NCI-H748 (cell line): ENCODE measurements at regions not wholly inside any gene's neighbourhood (a gene's known extent, or its start where the extent isn't known, plus 50 kb on each side); places are given as distances from the start of the nearest gene placed in this dataset.

Source experiments
- DNase-seq: peaks from one replicate; lab custom pipeline; 2025; ENCODE audit not compliant: unreplicated experiment; lab: John Stamatoyannopoulos, UW

DNA sequence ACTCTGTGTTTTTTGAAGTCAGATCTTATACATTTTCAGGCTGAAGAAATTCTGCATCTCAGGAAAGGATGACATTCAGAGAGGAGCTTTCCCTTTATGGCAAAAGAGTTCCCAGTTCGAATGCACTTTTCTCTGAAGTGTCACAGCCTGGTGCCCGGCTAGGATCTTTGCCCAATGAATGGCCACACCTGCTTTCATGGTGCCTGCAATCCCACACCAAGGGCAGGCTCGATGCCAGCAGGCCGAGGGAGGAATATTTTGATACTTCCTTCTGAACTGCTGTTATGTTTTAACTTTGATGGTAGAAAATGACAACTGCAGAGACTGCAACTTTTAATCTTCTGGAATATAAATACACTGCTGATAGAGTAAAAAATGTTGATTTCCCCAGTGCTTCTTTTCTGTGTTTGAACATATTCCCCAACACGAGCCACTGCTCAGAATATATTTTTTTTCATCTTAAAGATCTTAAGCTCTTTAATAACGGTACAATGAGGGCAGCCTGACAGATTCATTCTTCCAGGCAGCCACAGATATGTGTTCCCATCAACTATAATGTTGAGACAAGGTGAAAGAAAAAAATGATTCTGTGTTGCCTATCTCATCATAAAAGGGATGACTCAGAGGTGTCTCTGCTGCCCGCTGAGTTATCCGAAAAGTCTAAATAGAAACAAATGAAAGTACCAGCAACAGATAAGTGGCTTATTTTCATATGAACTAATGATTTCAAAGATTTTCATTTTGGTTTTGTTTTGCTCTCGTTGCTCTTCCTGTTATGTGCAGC, 848.5 kb downstream of the DCDC2C start:
- no peak for DNase-seq

DNA sequence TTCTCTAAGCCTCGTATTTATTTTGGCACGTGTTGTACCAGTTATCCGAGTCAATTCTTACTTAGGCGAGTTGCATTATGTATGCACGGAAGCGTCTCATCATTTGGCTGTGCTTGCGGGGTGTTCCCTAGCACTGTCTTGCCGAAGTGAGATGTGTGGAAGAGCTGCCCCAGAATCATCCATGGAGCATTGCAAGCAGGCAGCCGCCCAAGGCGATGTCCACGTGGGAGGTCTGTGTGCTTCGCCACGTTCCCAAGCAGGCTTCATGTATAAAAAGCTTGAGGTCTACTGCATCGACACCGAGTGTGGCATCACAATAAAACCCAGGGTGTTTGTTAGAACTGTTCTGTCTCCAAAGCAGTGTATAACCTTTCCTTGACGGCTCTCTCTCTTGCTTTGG, 849.9 kb downstream of the DCDC2C start:
- DNase-seq, result no peak

DNA sequence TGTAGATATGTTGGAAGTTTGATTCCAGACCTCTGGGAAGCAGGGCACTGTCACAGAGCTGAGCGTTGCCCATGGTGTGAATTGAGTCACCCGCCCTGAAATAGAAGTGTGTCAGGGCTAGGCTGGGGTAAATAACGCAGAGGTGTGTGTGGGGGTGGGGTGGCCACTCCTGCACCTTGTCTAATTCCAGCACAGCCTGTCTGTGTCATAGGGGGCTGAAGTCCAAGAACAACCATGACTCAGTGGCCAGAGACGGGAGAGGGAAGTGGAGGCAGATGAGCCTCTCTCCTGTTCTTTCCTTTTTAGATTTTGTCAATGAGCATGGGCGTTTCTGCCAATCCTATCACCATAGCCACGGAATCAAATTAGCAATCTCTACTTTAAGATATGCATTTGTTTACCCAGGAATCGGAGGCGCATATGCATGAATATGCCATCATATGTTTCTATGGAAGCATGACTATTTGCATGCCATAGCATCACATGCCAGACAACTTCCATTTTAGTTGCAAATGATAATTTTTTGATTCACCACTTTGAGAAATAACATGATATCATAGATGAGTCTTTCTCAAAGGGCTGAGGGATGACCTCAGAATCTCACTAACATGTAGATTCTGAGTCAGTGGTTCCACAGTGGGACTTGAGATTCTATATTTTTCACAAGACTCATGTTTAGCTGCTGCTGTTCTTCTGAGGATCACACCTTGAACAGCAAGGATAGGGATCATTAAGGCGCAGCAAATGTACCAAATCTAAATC, 852.9 kb downstream of the DCDC2C start:
- no peak for DNase-seq

DNA sequence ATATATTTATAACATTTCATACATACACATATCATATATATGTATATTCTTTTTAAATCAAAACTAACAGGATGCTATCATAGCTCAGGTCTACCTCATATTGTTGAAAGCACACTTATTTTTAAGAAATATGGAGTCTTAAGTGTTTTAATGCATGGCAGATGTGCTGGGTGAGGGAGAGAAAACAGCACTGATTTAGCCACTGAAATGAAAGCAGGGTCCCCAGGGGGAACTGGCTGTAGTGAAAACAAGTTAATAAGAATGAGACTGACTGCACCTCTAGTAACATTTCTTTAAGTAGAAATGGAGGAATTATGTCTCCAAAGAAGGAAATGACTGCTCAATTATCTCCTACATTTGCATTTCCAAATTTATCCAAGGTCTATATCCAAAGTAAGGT, 857.8 kb downstream of the DCDC2C start:
- no peak for DNase-seq

DNA sequence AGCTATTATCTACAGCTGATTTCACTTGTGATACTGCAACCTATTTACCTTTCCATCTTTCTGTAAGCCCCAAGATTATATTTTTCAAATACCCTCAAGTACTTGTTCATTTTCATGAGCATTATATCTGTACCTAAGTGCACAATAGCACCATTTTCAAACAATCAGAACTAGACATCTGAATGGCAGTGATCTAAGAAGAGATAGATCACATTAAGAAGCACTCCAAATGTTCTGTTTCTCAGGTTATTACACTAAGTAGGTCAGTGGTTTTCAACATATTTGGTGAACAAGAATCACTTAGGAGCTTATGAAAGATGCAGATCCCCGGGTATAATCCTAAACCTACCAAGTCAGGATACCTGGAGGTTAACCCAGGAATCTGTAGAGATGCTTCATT, 872.7 kb downstream of the DCDC2C start:
- no peak for DNase-seq

DNA sequence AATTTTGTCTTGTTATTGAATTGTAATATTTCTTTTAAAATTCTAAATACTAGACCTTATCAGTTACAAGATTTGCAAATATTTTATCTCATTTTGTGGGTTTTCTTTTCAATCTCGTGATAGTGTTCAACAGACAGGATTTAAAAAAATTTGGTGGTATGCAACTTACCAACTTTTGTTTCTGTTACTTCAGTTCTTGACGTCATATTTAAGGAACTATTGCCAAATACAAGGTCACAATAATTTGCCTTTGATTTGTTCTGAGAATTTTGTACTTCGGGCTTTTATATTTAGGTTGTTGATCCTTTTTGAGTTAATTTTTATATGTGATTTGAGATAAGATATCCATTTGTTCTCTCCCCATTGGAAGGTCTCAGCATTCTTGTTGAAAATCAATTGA, 876.6 kb downstream of the DCDC2C start:
- no peak for DNase-seq

DNA sequence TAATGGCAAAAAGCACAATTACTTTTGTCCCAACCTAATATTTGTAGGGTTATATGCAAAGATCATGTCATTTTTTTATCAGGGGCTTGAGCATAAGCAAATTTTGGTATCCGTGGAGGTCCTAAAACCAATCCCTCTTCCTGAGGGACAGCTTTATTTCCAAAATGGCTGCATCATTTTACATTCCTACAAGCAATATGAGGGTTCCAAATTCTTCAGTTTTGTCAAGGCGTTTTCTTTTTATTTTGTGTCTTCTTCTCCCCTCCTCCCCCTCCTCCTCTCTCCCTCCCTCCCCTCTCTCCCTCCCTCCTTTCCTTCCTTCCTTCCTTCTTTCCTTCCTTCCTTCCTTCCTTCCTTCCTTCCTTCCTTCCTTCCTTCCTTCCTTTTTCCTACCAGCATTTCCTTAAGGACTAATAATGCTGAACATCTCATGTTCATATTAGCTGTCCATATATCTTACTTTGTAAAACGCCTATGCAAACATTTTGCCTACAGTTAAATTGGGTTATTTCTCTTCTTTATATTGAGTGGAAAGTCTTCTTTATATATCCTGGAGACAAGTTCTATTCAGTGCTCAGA, 881.8 kb downstream of the DCDC2C start:
- no peak for DNase-seq

DNA sequence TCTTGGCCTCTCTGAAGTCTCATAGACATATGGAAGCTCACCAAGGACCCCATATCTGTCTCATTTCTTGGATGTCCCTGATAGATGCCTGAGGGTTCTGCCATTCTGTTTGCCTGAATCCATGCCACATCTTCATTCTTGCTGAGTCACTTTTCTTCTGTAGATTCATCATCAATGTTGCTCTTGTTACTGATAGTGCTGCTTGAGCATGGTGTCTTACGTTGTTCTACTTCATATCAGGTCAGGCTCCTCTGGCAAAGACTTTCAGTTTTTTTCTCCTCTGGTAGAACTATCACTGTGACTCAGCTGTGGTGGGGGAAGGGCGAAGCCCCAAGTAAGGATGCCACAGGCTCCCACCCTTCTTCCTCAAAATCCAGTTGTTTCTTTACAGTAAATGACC, 885.2 kb downstream of the DCDC2C start:
- no peak for DNase-seq

DNA sequence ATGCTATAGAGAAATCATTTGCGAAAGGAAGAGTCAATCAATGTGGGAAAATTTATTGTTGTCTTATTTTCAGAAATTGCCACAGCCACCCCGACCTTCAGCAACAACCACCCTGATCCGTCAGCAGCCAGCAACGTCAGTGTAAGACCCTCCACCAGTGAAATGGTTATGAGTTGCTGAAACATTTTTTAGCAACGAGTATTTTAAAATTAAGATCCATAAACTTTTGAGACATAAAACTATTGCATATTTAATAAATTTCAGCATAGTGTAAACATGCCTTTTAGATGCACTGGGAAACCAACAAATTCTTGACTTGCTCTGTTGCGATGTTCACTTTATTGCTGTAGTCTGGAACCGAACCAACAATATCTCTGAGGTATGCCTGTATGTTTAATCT, 887.9 kb downstream of the DCDC2C start:
- DNase-seq, result no peak

DNA sequence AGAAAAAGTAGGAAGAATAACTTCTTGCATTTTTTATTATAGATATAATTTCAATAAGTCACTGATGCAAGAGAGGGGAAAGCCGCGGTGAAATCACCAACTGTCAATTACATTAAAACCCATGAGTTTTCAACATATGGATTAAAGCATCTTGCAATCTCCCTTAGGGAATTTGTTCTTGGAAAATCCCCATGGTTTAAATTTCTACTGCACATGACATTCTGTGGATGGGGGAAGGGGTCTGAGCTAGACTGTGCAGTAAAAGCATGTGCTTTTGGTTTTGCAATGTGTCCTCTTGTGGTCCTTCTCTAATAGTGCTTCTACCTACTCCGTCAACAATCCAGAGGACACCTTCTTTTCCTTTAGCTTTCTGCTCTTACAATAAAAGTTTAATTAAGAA, 894.0 kb downstream of the DCDC2C start:
- no peak for DNase-seq

DNA sequence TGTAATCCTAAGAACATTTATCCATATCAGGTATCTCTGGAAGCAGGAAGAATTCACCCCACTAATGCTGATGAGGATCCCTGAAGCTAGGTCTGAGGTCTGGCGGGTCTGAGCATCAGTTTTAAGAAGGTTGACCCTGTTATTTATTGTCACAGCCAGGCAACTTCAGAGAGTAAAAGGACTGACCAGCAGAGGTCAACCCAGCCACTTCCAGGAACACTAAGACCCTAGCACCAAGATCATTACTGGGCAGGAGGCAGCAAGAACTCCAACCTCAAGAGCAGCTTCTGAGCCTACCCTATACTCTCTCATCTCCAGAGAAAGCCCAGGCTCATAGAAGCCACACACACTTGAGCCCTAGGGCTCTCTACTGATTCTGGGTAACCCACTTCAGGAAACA, 901.4 kb downstream of the DCDC2C start:
- DNase-seq, result no peak

DNA sequence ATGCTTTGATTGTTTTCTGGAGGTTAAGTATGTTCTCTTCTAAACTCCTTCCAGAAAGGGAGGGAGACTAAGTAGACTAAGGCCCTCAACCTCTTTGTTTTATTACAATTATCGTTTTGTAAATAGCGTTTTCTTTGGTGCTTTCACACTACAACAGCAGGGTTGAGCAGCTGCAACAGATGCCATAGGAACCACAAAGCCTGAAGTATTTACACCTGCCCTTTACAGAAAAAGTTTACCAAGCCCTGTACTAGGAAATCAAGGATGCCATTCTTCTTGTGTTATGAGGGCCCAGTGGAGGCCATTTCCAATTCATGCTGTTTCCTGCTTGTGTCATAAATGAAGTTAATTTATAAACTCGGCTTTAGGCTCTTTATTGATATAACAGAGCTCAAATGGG, 914.8 kb downstream of the DCDC2C start:
- peak; percentile 41 for DNase-seq

DNA sequence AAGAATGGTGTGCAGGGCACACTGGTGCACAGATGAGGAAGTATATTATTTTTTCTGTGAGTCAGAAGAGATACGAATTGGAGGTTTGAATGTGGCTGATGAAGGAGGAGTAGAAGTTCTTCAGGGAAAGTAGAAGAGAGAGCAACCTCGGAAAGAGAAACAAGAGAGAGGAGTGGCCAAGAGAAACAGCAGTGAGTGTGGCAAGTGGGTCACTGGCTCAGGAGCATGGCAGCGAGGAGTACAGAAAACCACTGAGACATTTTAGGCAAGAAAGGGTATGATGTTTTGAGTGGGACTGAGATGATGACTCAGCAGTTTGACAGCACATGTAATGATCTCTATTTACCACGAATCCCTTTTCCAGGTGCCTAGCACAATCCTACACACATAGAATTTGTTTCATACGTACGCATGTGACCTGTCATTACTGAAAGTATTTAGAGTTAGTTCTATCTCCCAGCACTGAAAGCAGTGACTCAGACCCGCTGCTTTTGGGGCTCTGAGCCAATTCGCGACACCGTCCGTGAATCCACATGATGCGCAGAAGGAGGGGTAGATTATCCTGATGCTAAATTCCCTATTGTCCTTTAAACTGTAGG, 915.4 kb downstream of the DCDC2C start:
- DNase-seq, result no peak

DNA sequence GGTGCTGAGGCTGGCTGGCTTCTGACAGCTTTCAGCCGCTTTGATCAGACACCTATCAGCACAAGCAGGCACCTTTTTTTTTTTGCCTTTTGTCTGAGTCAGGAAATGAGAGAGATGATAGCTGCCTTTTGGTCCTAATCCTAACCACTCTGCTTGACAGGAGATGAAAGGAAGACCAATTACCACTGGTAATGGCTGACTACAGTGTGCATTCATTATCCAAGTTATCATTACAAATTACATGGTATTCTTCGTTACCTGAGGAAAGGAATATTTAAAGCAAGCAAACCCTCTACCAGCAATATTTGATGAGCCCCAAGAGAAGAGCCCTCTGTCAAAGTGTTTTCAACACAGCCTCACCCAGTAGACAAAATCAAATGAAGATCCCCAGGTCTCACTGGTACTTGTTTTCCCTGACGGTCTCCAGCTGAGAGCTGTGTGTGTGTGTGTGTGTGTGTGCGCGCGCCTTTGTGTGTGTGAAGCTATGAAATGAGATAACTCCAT, 925.7 kb downstream of the DCDC2C start:
- DNase-seq, result peak; percentile 93

DNA sequence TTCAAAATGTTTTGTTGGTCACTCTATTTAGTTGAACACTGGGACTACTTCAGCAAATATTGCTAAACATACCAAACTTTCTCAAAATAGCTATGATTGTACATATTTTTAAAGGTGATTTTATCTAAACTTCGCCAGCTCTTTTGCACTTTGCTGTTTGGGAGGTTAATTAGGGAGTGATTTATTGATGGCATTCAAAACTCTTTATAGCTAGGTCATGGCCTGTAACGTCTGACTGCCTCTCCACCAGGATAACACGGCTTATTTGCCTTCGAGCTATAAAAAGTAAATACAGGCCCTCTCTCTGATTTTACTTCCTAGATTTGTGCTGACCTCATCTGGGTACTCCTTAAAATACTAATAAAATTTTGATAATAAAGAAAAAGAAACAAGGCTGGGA, 931.9 kb downstream of the DCDC2C start:
- peak; percentile 69 for DNase-seq

DNA sequence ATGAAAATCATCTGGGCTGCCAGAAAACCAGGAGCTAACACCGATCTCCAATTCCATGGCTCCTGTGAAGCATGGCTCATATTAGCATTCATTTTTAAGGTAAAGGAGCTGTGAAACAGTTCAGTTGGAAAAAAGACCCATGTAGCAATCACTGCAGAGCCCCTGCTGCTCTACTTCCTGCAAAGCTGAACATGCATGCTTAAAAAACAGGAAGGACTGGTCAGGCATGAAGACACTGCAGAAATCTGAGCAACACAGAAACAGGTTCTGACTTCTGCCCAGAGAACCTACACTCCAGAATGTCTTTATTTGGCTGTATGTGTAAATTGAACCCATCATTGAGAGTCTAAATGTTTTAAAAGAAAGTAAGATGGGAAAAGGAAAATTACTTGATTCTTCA, 950.6 kb downstream of the DCDC2C start:
- DNase-seq, result peak; percentile 45

DNA sequence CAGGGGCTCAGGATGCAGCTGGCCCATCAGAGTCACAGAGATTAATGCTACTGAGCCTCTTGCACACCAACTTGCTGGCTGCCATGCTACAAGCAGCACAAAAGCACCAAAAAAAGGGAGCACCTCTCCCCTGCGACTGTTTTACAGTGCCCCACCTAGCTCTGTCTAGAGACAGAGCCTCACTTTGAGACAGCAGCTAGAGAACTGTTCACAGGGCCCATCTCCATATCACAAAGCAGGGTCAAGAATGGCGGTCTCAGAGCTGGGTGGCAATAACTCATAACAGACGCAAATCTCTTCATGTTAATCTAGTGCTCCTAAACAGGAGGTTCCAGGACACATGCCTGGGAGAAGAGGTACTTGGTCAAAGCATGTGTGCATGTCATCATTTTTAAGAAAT, 953.0 kb downstream of the DCDC2C start:
- DNase-seq, result no peak

DNA sequence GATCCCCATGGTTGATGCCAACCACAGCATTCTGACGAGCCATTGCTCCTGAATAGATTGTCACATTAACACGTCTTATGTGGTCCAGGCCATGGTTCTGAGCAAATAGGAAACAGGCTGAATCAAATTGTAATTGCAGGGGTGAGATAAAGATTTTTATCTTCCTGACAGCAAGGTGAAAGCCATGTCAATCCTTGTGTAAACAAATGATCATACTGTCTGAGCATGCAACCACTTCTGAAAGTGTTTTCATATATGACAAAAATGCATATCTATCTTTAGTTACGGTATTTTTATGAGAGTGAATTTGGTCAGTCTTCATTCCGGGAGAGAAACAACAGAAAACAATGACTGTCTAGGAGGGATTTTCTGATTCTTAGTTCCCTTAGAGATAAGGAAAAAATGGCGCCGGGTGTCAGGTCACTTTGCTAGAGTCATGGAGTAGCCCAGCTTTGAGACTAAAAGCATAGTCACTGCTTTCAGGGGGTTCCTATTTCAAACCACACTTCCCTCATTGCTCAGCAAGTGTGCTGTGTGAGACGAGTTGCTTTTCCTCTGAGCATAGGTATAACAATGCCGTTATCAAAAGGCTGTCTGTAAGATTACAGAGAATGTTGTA, 958.9 kb downstream of the DCDC2C start:
- DNase-seq, result no peak

DNA sequence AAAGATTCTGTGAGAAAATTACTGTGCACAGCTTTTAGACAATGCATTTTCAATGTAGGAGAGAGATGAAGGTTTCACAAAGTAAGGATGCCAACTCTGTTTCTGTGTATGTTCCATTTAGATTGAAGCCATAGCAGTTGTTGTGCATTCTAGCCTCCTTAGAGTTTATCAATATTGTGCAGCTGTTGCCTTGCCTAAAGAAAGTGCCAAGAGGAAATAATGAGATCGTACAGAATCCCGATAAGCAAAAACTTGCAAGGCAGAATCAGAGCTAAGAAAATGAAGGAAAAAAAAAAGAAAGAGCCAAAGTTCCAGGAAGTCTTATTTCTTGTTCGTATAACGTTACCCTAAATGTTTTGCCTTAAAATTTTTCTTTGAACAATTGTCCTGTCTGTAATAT, 965.0 kb downstream of the DCDC2C start:
- no peak for DNase-seq

DNA sequence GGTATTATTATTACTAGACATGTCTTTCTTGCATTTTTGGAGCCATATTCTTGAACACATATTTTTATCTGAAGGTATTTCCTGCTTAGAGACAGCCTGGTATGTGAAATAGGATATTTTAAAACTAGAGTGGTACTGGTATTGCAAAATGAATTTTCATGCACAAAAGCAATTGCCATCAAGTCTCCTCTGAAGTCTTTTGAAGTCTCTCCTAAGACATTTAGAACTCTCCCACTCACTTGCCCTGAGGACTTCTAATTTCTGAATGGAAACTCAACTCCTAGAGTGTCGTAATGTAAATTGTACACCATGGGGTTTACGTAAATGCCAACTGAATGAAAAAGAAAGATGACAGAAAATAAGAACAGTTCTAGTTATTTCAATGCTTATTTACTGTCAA, 967.0 kb downstream of the DCDC2C start:
- DNase-seq, result no peak

DNA sequence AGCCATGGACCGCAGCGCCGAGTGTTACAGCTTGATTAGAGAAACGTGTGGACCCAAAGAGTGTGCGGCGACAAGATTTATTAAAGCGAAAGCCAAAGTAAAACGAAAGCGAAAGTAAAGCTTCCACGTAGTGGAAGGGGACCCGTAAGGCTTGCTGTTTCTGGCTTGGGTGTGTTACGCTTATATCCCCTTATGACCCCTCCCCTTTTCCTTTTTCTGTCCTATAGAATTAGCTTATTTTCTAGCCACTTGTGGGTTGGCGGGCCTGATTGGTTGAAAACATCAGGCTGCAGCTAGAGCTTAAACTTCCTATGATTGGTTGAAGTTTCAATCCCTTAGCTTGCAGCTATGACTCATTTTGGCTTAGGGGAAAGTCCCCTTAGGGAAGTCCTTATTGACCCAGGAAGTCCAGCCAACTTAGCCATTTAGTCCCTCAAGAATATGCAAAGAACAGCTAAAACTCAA, 969.7 kb downstream of the DCDC2C start:
- peak; percentile 97 for DNase-seq
